HepG2 (cell line): ENCODE measurements at regions not wholly inside any gene's neighbourhood (a gene's known extent, or its start where the extent isn't known, plus 50 kb on each side); places are given as distances from the start of the nearest gene placed in this dataset.

Experiments
- ATAC-seq: fragments of 200-7000 bp; cut with Tn5 transposase; 3 replicates; pipeline ENCODE4 v1.9.1; 2020; ENCODE audit warnings: mild to moderate bottlenecking, moderate library complexity
- BruUV-seq: library from RNA; stranded (reverse); fragments of 400-500 nt; replicated peaks from 2 replicates; lab custom pipeline; 2021; lab: Mats Ljungman, UMichigan
- CTCF ChIA-PET: fragments of 300-600 bp; formaldehyde crosslinking; extraction: SDS; loops from one replicate; lab custom pipeline; 2021; ENCODE audit warnings: low total read pairs, inconsistent platforms, low intra/inter-chr PET ratio; lab: Yijun Ruan, JAX
- POLR2A ChIA-PET: fragments of 350-600 bp; sonication (Branson Sonifier 250); formaldehyde crosslinking; loops from one replicate; lab custom pipeline; 2020; ENCODE audit warnings: antibody characterized with exemption, inconsistent platforms; lab: Yijun Ruan, JAX
- DNase-seq: peaks from one replicate; pipeline ENCODE4 v3.0.0-alpha.2; 2015; ENCODE audit warnings: low spot score
- FAIRE-seq: peaks from 3 replicates; lab custom pipeline; 2011; peaks lifted over from hg19 to GRCh38; lab: Jason Lieb, UNC
- H2AFZ ChIP-seq: one replicate; pipeline ENCODE4 v1.6.1; 2011; ENCODE audit warnings: low read length, inconsistent platforms
- H3K27ac ChIP-seq: fragments of 300-600 bp; 3 replicates; pipeline ENCODE4 v1.8.0; 2011; ENCODE audit warnings: mixed run types, mild to moderate bottlenecking, mixed read lengths, low read length, inconsistent platforms; ENCODE audit not compliant: insufficient read depth; ENCODE audit errors: extremely low read length
- H3K27me3 ChIP-seq, 2 experiments: fragments of 200-600 bp in 1 of 2; 2 replicates in 1 of 2; 3 replicates in 1 of 2; pipeline versions ENCODE4 v1.6.0 to v1.8.0; 2011; ENCODE audit warnings: low read length in 2 of 2, mild to moderate bottlenecking in 2 of 2, moderate library complexity in 2 of 2, inconsistent platforms in 1 of 2; ENCODE audit not compliant: insufficient read depth in 2 of 2, control insufficient read depth in 1 of 2
- H3K36me3 ChIP-seq, 2 experiments: fragments of 200-600 bp in 1 of 2; replicated peaks in 1 of 2; 2 replicates in 1 of 2; 3 replicates in 1 of 2; pipeline versions ENCODE4 v1.5.1 to v1.8.0; 2011; ENCODE audit warnings: low read length in 2 of 2, inconsistent platforms in 1 of 2; ENCODE audit not compliant: insufficient read depth in 2 of 2, control insufficient read depth in 1 of 2
- H3K4me1 ChIP-seq: 2 replicates; pipeline ENCODE4 v1.5.1; 2012; ENCODE audit warnings: low read length, inconsistent platforms; ENCODE audit not compliant: insufficient read depth
- H3K4me2 ChIP-seq: 2 replicates; pipeline ENCODE4 v1.6.0; 2011; ENCODE audit warnings: low read depth, low read length, inconsistent platforms
- H3K4me3 ChIP-seq, 3 experiments: fragments of 200-600 bp in 1 of 3; sonication (generic), shearing (Covaris generic) in 1 of 3; replicated peaks in 1 of 3; 2 replicates each; pipeline ENCODE4 v1.5.1; 2011 to 2016; ENCODE audit warnings: low read length in 3 of 3, inconsistent platforms in 2 of 3, low read depth in 2 of 3, mild to moderate bottlenecking in 2 of 3, control low read depth in 1 of 3, mixed read lengths in 1 of 3; ENCODE audit not compliant: insufficient read depth in 1 of 3
- H3K79me2 ChIP-seq: one replicate; pipeline ENCODE4 v1.6.1; 2011; ENCODE audit warnings: low read length, inconsistent platforms; ENCODE audit not compliant: insufficient read depth
- H3K9ac ChIP-seq: 2 replicates; pipeline ENCODE4 v1.6.0; 2011; ENCODE audit warnings: mild to moderate bottlenecking, low read depth, low read length, inconsistent platforms; ENCODE audit not compliant: insufficient read depth
- H3K9me3 ChIP-seq: 2 replicates; pipeline ENCODE4 v1.5.1; 2012; ENCODE audit warnings: mild to moderate bottlenecking, low read length
- H4K20me1 ChIP-seq: 2 replicates; pipeline ENCODE4 v1.6.0; 2011; ENCODE audit warnings: inconsistent platforms, mild to moderate bottlenecking, low read length, moderate library complexity; ENCODE audit not compliant: insufficient read depth
- BORCS8-MEF2B ChIP-seq: sonication (generic); formaldehyde crosslinking; IDR thresholded peaks from 2 replicates; pipeline ENCODE4 v1.8.0; 2022; ENCODE audit warnings: mild to moderate bottlenecking, missing genetic modification reagents
- CCAR2 ChIP-seq: fragments of 200-400 bp; formaldehyde crosslinking; optimal IDR thresholded peaks from 2 replicates; pipeline ENCODE3; 2018; ENCODE audit warnings: low read depth, mild to moderate bottlenecking, low read length, moderate library complexity
- MEF2D ChIP-seq: sonication (generic); formaldehyde crosslinking; IDR thresholded peaks from 2 replicates; pipeline ENCODE4 v1.5.1; 2020; ENCODE audit warnings: mild to moderate bottlenecking, missing genetic modification reagents
- NRL ChIP-seq: sonication (generic); formaldehyde crosslinking; IDR thresholded peaks from 2 replicates; pipeline ENCODE4 v1.5.0; 2020; ENCODE audit warnings: missing genetic modification reagents, mild to moderate bottlenecking, moderate library complexity, borderline replicate concordance
- RBAK ChIP-seq: sonication (generic); formaldehyde crosslinking; IDR thresholded peaks from 2 replicates; pipeline ENCODE4 v1.5.1; 2020; ENCODE audit warnings: mild to moderate bottlenecking, missing genetic modification reagents
- RORA ChIP-seq: sonication (generic); formaldehyde crosslinking; IDR thresholded peaks from 2 replicates; pipeline ENCODE4 v1.5.0; 2020; ENCODE audit warnings: mild to moderate bottlenecking, missing genetic modification reagents, moderate library complexity
- SETDB1 ChIP-seq: sonication (generic); formaldehyde crosslinking; IDR thresholded peaks from 2 replicates; pipeline ENCODE4 v1.5.1; 2020; ENCODE audit warnings: missing genetic modification reagents, mild to moderate bottlenecking, borderline replicate concordance
- SIX1 ChIP-seq: sonication (generic); formaldehyde crosslinking; IDR thresholded peaks from 2 replicates; pipeline ENCODE4 v1.4.0; 2020; ENCODE audit warnings: missing genetic modification reagents, borderline replicate concordance
- SP2 ChIP-seq: sonication (generic); formaldehyde crosslinking; IDR thresholded peaks from 2 replicates; pipeline ENCODE4 v1.5.1; 2020; ENCODE audit warnings: mild to moderate bottlenecking, missing genetic modification reagents
- SPEN ChIP-seq: sonication (generic); formaldehyde crosslinking; IDR thresholded peaks from 2 replicates; pipeline ENCODE4 v1.5.1; 2020; ENCODE audit warnings: low read depth, mild to moderate bottlenecking, missing genetic modification reagents
- TAF15 ChIP-seq: fragments of 200-400 bp; formaldehyde crosslinking; IDR thresholded peaks from one replicate; pipeline ENCODE4 v1.6.1; 2018; ENCODE audit warnings: mild to moderate bottlenecking, low read depth, low read length; ENCODE audit not compliant: poor library complexity, severe bottlenecking
- TMF1 ChIP-seq: sonication (generic); formaldehyde crosslinking; IDR thresholded peaks from 2 replicates; pipeline ENCODE4 v1.8.1; 2022; ENCODE audit warnings: low read depth, missing genetic modification reagents
- ZNF44 ChIP-seq: sonication (generic); formaldehyde crosslinking; IDR thresholded peaks from 2 replicates; pipeline ENCODE4 v1.5.1; 2020; ENCODE audit warnings: mild to moderate bottlenecking, missing genetic modification reagents
- ZNF883 ChIP-seq: sonication (generic); formaldehyde crosslinking; IDR thresholded peaks from 2 replicates; pipeline ENCODE4 v1.5.1; 2020; ENCODE audit warnings: mild to moderate bottlenecking, missing genetic modification reagents; ENCODE audit errors: not compliant biosample characterization
- WGBS: methylation state at CpG from one replicate; pipeline ENCODE4 v1.1.6; 2017; ENCODE audit warnings: low lambda C conversion rate; 5-methylcytosine and 5-hydroxymethylcytosine counted together
- in situ Hi-C: cut with HindIII; loops from 2 replicates; pipeline ENCODE4 v1.10.0; 2017; ENCODE audit warnings: low pct_unique_long_range_greater_than_20kb; ENCODE audit not compliant: extremely low pct_ligation_motif_present
- intact Hi-C: fragments of 100-400 bp; cut with micrococcal nuclease; formaldehyde crosslinking; loops from one replicate; pipeline ENCODE4 v1.10.0; 2022; ENCODE audit not compliant: unreplicated experiment
- TF ChIP-seq, protein P1 (sequence below): sonication (generic); formaldehyde crosslinking; IDR thresholded peaks from 2 replicates; pipeline ENCODE4 v1.5.0; 2020; ENCODE audit warnings: missing genetic modification reagents
- TF ChIP-seq, protein P2 (sequence below): sonication (generic); formaldehyde crosslinking; IDR thresholded peaks from 2 replicates; pipeline ENCODE4 v1.5.0; 2020; ENCODE audit warnings: mild to moderate bottlenecking, missing genetic modification reagents, borderline replicate concordance
- TF ChIP-seq, protein P3 (sequence below): IDR thresholded peaks from 2 replicates; pipeline ENCODE4 v1.6.1; 2018; ENCODE audit warnings: missing genetic modification reagents

DNA sequence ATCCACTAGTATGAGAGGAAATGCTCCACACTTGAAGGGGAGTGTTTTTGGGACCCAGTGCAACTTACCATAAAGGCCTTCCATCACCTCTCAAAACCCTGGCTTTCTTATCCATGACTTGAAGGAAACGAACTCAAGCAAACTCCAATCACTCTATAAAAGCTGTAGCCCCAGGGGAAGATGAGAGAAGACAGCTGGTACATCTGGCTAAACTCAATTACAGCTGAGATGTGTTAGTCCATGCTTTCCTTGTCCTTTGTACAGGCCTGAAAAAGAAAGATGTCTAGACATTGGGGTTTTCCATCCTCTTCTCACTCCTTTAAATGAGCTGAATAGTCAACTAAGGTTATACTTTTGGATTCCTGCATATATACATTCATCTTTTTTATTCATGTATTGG, 89.5 kb upstream of the ANKRD30A start (continued):
- TF ChIP-seq, protein P1, sequence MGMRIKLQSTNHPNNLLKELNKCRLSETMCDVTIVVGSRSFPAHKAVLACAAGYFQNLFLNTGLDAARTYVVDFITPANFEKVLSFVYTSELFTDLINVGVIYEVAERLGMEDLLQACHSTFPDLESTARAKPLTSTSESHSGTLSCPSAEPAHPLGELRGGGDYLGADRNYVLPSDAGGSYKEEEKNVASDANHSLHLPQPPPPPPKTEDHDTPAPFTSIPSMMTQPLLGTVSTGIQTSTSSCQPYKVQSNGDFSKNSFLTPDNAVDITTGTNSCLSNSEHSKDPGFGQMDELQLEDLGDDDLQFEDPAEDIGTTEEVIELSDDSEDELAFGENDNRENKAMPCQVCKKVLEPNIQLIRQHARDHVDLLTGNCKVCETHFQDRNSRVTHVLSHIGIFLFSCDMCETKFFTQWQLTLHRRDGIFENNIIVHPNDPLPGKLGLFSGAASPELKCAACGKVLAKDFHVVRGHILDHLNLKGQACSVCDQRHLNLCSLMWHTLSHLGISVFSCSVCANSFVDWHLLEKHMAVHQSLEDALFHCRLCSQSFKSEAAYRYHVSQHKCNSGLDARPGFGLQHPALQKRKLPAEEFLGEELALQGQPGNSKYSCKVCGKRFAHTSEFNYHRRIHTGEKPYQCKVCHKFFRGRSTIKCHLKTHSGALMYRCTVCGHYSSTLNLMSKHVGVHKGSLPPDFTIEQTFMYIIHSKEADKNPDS (CRISPR knock-in tag), result no peak
- TF ChIP-seq TAF15, result no peak
- TF ChIP-seq SETDB1 (CRISPR knock-in tag), result no peak
- no peak for TF ChIP-seq CCAR2

DNA sequence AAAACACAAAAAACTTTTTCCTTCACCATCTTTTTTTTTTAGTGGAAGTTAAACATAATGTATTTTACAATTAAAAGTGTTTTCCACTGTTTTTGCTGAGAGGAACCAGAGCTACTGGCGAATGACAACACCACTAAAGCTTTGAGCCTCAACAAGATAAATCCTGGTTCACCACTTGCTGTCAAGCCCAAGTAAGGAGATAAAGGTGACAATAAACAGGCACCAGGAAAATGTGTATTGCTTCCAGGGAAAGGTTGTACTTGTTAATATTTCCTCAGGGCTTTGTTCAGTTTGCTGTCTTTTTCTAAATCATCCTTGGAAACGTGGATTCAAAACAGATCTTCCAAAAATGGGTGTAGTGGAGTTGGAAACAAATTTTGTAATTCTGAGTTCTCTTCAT, 109.9 kb upstream of the ANKRD30A start:
- intact Hi-C loops (no loop called here), in situ Hi-C loops (no loop called here)
- no peaks in the 10 kb centered on the region for H3K79me2 ChIP-seq
- no peak overlapping the region for H3K27ac ChIP-seq
- H3K4me1 ChIP-seq, result no peaks in the 10 kb centered on the region
- H2AFZ ChIP-seq, result no peak overlapping the region
- ATAC-seq, result no peak
- H3K9ac ChIP-seq, result no peak overlapping the region
- POLR2A ChIA-PET, result no interaction called here
- no peaks in the 10 kb centered on the region for H3K27me3 ChIP-seq
- H3K36me3 ChIP-seq, result no peaks in the 10 kb centered on the region
- H3K4me3 ChIP-seq, result no peak overlapping the region
- H3K9me3 ChIP-seq, result peaks cover 7% of the 10 kb centered on the region; the same call in 1 of the 2 replicates
- FAIRE-seq, result no peak
- WGBS, result 0% methylated on average over 2 of the region's 2 CpGs
- H3K4me2 ChIP-seq, result no peak overlapping the region
- DNase-seq, result no peak
- BruUV-seq, result no TSS peak
- H4K20me1 ChIP-seq, result no peaks in the 10 kb centered on the region
- CTCF ChIA-PET, result no interaction called here
- TF ChIP-seq MEF2D (CRISPR knock-in tag) (no peak), RBAK (no peak), SPEN (CRISPR knock-in tag) (no peak), ZNF44 (no peak), ZNF883 (no peak), RORA (CRISPR knock-in tag) (no peak), SIX1 (no peak), BORCS8-MEF2B (CRISPR knock-in tag) (no peak), NRL (CRISPR knock-in tag) (no peak), SP2 (CRISPR knock-in tag) (no peak), TMF1 (CRISPR knock-in tag) (no peak)
- TF ChIP-seq, protein P2, sequence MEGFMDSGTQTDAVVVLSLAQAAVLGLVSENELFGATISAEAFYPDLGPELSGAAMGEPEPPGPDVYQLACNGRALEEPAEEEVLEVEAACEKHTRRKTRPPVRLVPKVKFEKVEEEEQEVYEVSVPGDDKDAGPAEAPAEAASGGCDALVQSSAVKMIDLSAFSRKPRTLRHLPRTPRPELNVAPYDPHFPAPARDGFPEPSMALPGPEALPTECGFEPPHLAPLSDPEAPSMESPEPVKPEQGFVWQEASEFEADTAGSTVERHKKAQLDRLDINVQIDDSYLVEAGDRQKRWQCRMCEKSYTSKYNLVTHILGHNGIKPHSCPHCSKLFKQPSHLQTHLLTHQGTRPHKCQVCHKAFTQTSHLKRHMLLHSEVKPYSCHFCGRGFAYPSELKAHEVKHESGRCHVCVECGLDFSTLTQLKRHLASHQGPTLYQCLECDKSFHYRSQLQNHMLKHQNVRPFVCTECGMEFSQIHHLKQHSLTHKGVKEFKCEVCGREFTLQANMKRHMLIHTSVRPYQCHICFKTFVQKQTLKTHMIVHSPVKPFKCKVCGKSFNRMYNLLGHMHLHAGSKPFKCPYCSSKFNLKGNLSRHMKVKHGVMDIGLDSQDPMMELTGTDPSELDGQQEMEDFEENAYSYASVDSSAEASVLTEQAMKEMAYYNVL (CRISPR knock-in tag), result no peak
- TF ChIP-seq, protein P3, sequence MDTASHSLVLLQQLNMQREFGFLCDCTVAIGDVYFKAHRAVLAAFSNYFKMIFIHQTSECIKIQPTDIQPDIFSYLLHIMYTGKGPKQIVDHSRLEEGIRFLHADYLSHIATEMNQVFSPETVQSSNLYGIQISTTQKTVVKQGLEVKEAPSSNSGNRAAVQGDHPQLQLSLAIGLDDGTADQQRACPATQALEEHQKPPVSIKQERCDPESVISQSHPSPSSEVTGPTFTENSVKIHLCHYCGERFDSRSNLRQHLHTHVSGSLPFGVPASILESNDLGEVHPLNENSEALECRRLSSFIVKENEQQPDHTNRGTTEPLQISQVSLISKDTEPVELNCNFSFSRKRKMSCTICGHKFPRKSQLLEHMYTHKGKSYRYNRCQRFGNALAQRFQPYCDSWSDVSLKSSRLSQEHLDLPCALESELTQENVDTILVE (CRISPR knock-in tag), result no peak
